HCT116 (cell line): ENCODE measurements at regions not wholly inside any gene's neighbourhood (a gene's known extent, or its start where the extent isn't known, plus 50 kb on each side); places are given as distances from the start of the nearest gene placed in this dataset.

Source experiments
- ATAC-seq: fragments of 200-7000 bp; cut with Tn5 transposase; 2 replicates; pipeline ENCODE4 v1.9.1; 2020; ENCODE audit warnings: mild to moderate bottlenecking, moderate library complexity
- BruUV-seq: library from RNA; stranded (reverse); fragments of 400-500 nt; replicated peaks from 2 replicates; lab custom pipeline; 2021; lab: Mats Ljungman, UMichigan
- CTCF ChIA-PET: fragments of 300-600 bp; sonication (Branson Sonifier 250); formaldehyde crosslinking; loops from one replicate; lab custom pipeline; 2021; ENCODE audit warnings: antibody characterized with exemption; lab: Charles Lee
- POLR2A ChIA-PET: fragments of 300-600, 350-600 bp; sonication (Branson Sonifier 250); formaldehyde crosslinking; loops from one replicate; lab custom pipeline; 2021; ENCODE audit warnings: antibody characterized with exemption; lab: Charles Lee
- RAD21 ChIA-PET, 2 experiments: fragments of 300-600 bp; sonication (Branson Sonifier 250); formaldehyde crosslinking; loops; one replicate each; lab custom pipeline; 2023; ENCODE audit warnings: low total read pairs in 2 of 2; ENCODE audit not compliant: uncharacterized antibody in 2 of 2, unreplicated experiment in 2 of 2, low non-redundant PET in 1 of 2; lab: Charles Lee
- DNase-seq: peaks from one replicate; pipeline ENCODE4 v3.0.0-alpha.2; 2010; ENCODE audit warnings: low read depth, low spot score
- H2AFZ ChIP-seq: fragments of 200-600 bp; shearing (Covaris generic), sonication (generic); 2 replicates; pipeline ENCODE4 v1.6.1; 2017; ENCODE audit warnings: low read depth, mixed run types, mixed read lengths, antibody characterized with exemption, low read length; ENCODE audit not compliant: poor library complexity, severe bottlenecking
- H3K27ac ChIP-seq: 2 replicates; pipeline ENCODE4 v1.5.1; 2012; ENCODE audit warnings: low read depth, low read length
- H3K27me3 ChIP-seq: fragments of 200-600 bp; sonication (generic); 2 replicates; pipeline ENCODE4 v1.6.1; 2016; ENCODE audit warnings: mixed run types, low read length, mixed read lengths; ENCODE audit not compliant: insufficient read depth
- H3K36me3 ChIP-seq, 2 experiments: fragments of 200-500 bp in 1 of 2; fragments of 200-600 bp in 1 of 2; sonication (Bioruptor generic) in 1 of 2; sonication (generic) in 1 of 2; 2 replicates each; pipeline versions ENCODE4 v1.5.1 to v1.6.1; 2014 to 2016; ENCODE audit warnings: low read length in 2 of 2, inconsistent platforms in 1 of 2, mixed read lengths in 1 of 2, mixed run types in 1 of 2; ENCODE audit not compliant: insufficient read depth in 2 of 2, control insufficient read depth in 1 of 2
- H3K4me1 ChIP-seq, 2 experiments: fragments of 200-600 bp in 1 of 2; sonication (generic) in 1 of 2; 2 replicates each; pipeline versions ENCODE4 v1.5.1 to v1.6.1; 2012 to 2017; ENCODE audit warnings: low read length in 2 of 2, inconsistent platforms in 1 of 2, mild to moderate bottlenecking in 1 of 2, mixed read lengths in 1 of 2, mixed run types in 1 of 2, moderate library complexity in 1 of 2; ENCODE audit not compliant: insufficient read depth in 2 of 2, control insufficient read depth in 1 of 2
- H3K4me2 ChIP-seq: fragments of 200-600 bp; sonication (generic); 2 replicates; pipeline ENCODE4 v1.6.1; 2017; ENCODE audit warnings: mixed run types, low read length, mixed read lengths
- H3K4me3 ChIP-seq, 2 experiments: fragments of 200-600 bp in 1 of 2; sonication (generic) in 1 of 2; replicated peaks in 1 of 2; 2 replicates each; pipeline ENCODE4 v1.5.1; 2011 to 2016; ENCODE audit warnings: low read length in 2 of 2, control low read depth in 1 of 2, low read depth in 1 of 2, mild to moderate bottlenecking in 1 of 2, mixed read lengths in 1 of 2, mixed run types in 1 of 2
- H3K79me2 ChIP-seq: fragments of 200-600 bp; sonication (generic); 2 replicates; pipeline ENCODE4 v1.6.1; 2017; ENCODE audit warnings: mild to moderate bottlenecking, mixed run types, low read length, moderate library complexity, mixed read lengths; ENCODE audit not compliant: insufficient read depth
- H3K9ac ChIP-seq: fragments of 200-600 bp; sonication (generic); 2 replicates; pipeline ENCODE4 v1.6.1; 2016; ENCODE audit warnings: low read length, mixed read lengths
- H3K9me2 ChIP-seq: fragments of 200-600 bp; sonication (generic), shearing (Covaris generic); 2 replicates; pipeline ENCODE4 v1.6.1; 2017; ENCODE audit warnings: mixed run types, mild to moderate bottlenecking, moderate library complexity; ENCODE audit not compliant: insufficient read depth
- H3K9me3 ChIP-seq, 2 experiments: fragments of 200-500 bp in 1 of 2; fragments of 200-600 bp in 1 of 2; sonication (Bioruptor generic) in 1 of 2; sonication (generic) in 1 of 2; 2 replicates each; pipeline ENCODE4 v1.6.1; 2014 to 2017; ENCODE audit warnings: low read length in 2 of 2, mixed read lengths in 2 of 2, inconsistent platforms in 1 of 2, low read depth in 1 of 2, mild to moderate bottlenecking in 1 of 2, mixed run types in 1 of 2, moderate library complexity in 1 of 2; ENCODE audit not compliant: control insufficient read depth in 1 of 2, insufficient read depth in 1 of 2
- H4K20me1 ChIP-seq: fragments of 200-600 bp; sonication (generic), shearing (Covaris generic); 2 replicates; pipeline ENCODE4 v1.6.1; 2017; ENCODE audit warnings: mixed run types, mild to moderate bottlenecking, moderate library complexity; ENCODE audit not compliant: insufficient read depth
- CBX3 ChIP-seq: IDR thresholded peaks from 2 replicates; pipeline ENCODE4 v1.6.1; 2012; ENCODE audit warnings: low read depth
- CEBPB ChIP-seq: IDR thresholded peaks from 2 replicates; pipeline ENCODE4 v1.6.1; 2012; ENCODE audit warnings: low read depth
- EGR1 ChIP-seq: IDR thresholded peaks from 2 replicates; pipeline ENCODE4 v1.6.1; 2012; ENCODE audit warnings: low read depth
- EZH2 ChIP-seq: fragments of 200-600 bp; sonication (generic); IDR thresholded peaks from 2 replicates; pipeline ENCODE4 v1.6.1; 2017; ENCODE audit warnings: antibody characterized with exemption, mixed run types
- EZH2phosphoT487 ChIP-seq: fragments of 200-600 bp; IDR thresholded peaks from 2 replicates; pipeline ENCODE4 v1.6.1; 2018; ENCODE audit warnings: antibody characterized with exemption, borderline replicate concordance
- FOSL1 ChIP-seq: IDR thresholded peaks from 2 replicates; pipeline ENCODE4 v1.6.1; 2012; ENCODE audit warnings: low read depth
- POLR2A ChIP-seq: IDR thresholded peaks from 2 replicates; pipeline ENCODE4 v1.7.0; 2011; ENCODE audit warnings: borderline replicate concordance; ENCODE audit not compliant: insufficient read depth, insufficient read length; ENCODE audit errors: extremely low read depth
- POLR2AphosphoS5 ChIP-seq: IDR thresholded peaks from 2 replicates; pipeline ENCODE4 v1.6.1; 2011; ENCODE audit warnings: mild to moderate bottlenecking, low read depth, low read length, moderate library complexity
- RAD21 ChIP-seq: IDR thresholded peaks from 2 replicates; pipeline ENCODE4 v1.6.1; 2012; ENCODE audit warnings: low read depth, mild to moderate bottlenecking
- SIN3A ChIP-seq: IDR thresholded peaks from 2 replicates; pipeline ENCODE4 v1.6.1; 2012; ENCODE audit warnings: low read depth
- SRF ChIP-seq: IDR thresholded peaks from 2 replicates; pipeline ENCODE4 v1.6.1; 2012; ENCODE audit warnings: low read depth
- YY1 ChIP-seq: IDR thresholded peaks from 2 replicates; pipeline ENCODE4 v1.6.1; 2011; ENCODE audit warnings: low read length, low read depth, moderate library complexity, mild to moderate bottlenecking; ENCODE audit not compliant: insufficient replicate concordance; ENCODE audit errors: extremely low read depth
- ZFX ChIP-seq: fragments of 450-650 bp; IDR thresholded peaks from 2 replicates; pipeline ENCODE4 v1.6.1; 2017
- ZNF274 ChIP-seq: fragments of 200-500 bp; sonication (Bioruptor generic); IDR thresholded peaks from 2 replicates; pipeline ENCODE4 v1.6.1; 2014; ENCODE audit warnings: mild to moderate bottlenecking, low read depth, low read length, inconsistent platforms
- intact Hi-C: fragments of 100-400 bp; cut with micrococcal nuclease; formaldehyde crosslinking; loops from 2 replicates; pipeline ENCODE4 v1.10.0; 2022
- TF ChIP-seq, protein P1 (sequence below): IDR thresholded peaks from 2 replicates; pipeline ENCODE4 v1.6.1; 2012
- TF ChIP-seq, protein P2 (sequence below): IDR thresholded peaks from 2 replicates; pipeline ENCODE4 v1.6.1; 2012; ENCODE audit warnings: low read depth
- TF ChIP-seq, protein P3 (sequence below): IDR thresholded peaks from 2 replicates; pipeline ENCODE4 v1.6.1; 2011; ENCODE audit warnings: mild to moderate bottlenecking, low read length, moderate library complexity; ENCODE audit not compliant: insufficient replicate concordance; ENCODE audit errors: extremely low read depth
- TF ChIP-seq, protein P4 (sequence below): IDR thresholded peaks from 2 replicates; pipeline ENCODE4 v1.6.1; 2012

DNA sequence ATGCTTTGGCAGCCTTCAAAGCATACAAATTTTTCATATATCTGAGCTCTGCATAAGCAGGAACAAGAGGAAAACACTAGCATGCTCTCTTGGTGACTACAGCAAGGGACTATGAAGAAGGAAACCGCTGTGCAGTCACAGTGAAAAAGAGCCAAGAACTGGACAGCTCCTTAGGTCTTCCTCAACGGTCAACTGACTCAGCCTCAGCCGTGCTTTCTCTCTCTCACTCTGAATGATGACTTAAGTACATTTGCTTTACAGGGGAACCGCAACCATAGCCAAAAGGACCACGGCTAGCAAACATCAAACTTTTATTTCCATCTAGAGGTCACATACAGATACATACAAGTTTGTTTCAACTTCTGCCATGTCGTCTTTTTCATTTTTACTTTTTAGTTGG lies 69.9 kb downstream of the HYCC1 start:
- H3K27me3 ChIP-seq = no peaks in the 10 kb centered on the region
- RAD21 ChIA-PET = no interaction called here
- H3K9me2 ChIP-seq = no peaks in the 10 kb centered on the region
- BruUV-seq = no TSS peak
- no peak overlapping the region for H3K4me3 ChIP-seq
- POLR2A ChIA-PET = no interaction called here
- DNase-seq (no peak), ATAC-seq (no peak)
- intact Hi-C loops = no loop called here
- CTCF ChIA-PET = no interaction called here
- no peaks in the 10 kb centered on the region for H3K36me3 ChIP-seq
- no peak overlapping the region for H2AFZ ChIP-seq
- H3K79me2 ChIP-seq = no peaks in the 10 kb centered on the region
- no peaks in the 10 kb centered on the region for H4K20me1 ChIP-seq
- no peak overlapping the region for H3K4me2 ChIP-seq
- no peak overlapping the region for H3K9ac ChIP-seq
- no peaks in the 10 kb centered on the region for H3K9me3 ChIP-seq
- H3K27ac ChIP-seq = no peak overlapping the region
- TF ChIP-seq, protein P1, sequence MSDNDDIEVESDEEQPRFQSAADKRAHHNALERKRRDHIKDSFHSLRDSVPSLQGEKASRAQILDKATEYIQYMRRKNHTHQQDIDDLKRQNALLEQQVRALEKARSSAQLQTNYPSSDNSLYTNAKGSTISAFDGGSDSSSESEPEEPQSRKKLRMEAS = no peak
- TF ChIP-seq CBX3 (no peak), EZH2phosphoT487 (no peak), YY1 (no peak)
- TF ChIP-seq, protein P2, sequence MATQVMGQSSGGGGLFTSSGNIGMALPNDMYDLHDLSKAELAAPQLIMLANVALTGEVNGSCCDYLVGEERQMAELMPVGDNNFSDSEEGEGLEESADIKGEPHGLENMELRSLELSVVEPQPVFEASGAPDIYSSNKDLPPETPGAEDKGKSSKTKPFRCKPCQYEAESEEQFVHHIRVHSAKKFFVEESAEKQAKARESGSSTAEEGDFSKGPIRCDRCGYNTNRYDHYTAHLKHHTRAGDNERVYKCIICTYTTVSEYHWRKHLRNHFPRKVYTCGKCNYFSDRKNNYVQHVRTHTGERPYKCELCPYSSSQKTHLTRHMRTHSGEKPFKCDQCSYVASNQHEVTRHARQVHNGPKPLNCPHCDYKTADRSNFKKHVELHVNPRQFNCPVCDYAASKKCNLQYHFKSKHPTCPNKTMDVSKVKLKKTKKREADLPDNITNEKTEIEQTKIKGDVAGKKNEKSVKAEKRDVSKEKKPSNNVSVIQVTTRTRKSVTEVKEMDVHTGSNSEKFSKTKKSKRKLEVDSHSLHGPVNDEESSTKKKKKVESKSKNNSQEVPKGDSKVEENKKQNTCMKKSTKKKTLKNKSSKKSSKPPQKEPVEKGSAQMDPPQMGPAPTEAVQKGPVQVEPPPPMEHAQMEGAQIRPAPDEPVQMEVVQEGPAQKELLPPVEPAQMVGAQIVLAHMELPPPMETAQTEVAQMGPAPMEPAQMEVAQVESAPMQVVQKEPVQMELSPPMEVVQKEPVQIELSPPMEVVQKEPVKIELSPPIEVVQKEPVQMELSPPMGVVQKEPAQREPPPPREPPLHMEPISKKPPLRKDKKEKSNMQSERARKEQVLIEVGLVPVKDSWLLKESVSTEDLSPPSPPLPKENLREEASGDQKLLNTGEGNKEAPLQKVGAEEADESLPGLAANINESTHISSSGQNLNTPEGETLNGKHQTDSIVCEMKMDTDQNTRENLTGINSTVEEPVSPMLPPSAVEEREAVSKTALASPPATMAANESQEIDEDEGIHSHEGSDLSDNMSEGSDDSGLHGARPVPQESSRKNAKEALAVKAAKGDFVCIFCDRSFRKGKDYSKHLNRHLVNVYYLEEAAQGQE = no peak
- H3K4me1 ChIP-seq = no peaks in the 10 kb centered on the region

DNA sequence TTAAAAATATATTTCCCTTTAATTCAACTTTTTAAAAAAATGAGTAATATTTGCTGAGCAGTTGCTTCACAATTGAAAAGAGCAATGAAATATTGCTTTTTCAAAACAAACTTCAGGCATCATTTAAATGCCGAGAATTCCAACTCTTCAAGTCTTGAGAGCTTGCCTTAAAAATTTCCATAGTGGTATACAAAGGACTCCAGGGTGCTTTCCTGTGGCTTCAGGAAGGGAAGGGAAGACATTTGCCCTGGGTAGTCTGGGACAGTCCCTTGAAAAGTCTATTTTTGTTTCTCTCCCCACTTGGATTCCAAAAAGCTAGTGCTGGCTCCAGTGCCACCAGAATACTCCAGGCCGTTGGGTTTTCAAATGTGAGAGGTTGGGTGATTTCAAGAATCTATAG lies 71.7 kb downstream of the HYCC1 start:
- no TSS peak for BruUV-seq
- ATAC-seq = no peak
- ChIA-PET POLR2A (no interaction called here), CTCF (no interaction called here), RAD21 (no interaction called here)
- Histone ChIP-seq H3K4me3 (no peak overlapping the region), H3K4me2 (no peak overlapping the region), H3K27ac (no peak overlapping the region), H4K20me1 (no peaks in the 10 kb centered on the region), H3K36me3 (no peaks in the 10 kb centered on the region), H3K9me2 (no peaks in the 10 kb centered on the region), H3K4me1 (no peaks in the 10 kb centered on the region), H2AFZ (no peak overlapping the region), H3K27me3 (no peaks in the 10 kb centered on the region), H3K9ac (no peak overlapping the region), H3K79me2 (no peaks in the 10 kb centered on the region), H3K9me3 (no peaks in the 10 kb centered on the region)
- no peak for DNase-seq
- intact Hi-C loops = no loop called here
- TF ChIP-seq POLR2A (no peak), POLR2AphosphoS5 (no peak), EZH2 (no peak), CEBPB (no peak), EGR1 (no peak), YY1 (no peak), RAD21 (no peak), CBX3 (no peak), SRF (no peak), ZFX (no peak), ZNF274 (no peak), FOSL1 (no peak), SIN3A (no peak)
- TF ChIP-seq, protein P3, sequence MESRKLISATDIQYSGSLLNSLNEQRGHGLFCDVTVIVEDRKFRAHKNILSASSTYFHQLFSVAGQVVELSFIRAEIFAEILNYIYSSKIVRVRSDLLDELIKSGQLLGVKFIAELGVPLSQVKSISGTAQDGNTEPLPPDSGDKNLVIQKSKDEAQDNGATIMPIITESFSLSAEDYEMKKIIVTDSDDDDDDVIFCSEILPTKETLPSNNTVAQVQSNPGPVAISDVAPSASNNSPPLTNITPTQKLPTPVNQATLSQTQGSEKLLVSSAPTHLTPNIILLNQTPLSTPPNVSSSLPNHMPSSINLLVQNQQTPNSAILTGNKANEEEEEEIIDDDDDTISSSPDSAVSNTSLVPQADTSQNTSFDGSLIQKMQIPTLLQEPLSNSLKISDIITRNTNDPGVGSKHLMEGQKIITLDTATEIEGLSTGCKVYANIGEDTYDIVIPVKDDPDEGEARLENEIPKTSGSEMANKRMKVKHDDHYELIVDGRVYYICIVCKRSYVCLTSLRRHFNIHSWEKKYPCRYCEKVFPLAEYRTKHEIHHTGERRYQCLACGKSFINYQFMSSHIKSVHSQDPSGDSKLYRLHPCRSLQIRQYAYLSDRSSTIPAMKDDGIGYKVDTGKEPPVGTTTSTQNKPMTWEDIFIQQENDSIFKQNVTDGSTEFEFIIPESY = no peak
- TF ChIP-seq, protein P4, sequence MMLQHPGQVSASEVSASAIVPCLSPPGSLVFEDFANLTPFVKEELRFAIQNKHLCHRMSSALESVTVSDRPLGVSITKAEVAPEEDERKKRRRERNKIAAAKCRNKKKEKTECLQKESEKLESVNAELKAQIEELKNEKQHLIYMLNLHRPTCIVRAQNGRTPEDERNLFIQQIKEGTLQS = no peak
